Left lung (tissue), 4 donors: ENCODE measurements at regions not wholly inside any gene's neighbourhood (a gene's known extent, or its start where the extent isn't known, plus 50 kb on each side); places are given as distances from the start of the nearest gene placed in this dataset.
A peak's percentile ranks its signal among the peaks of the same experiment; 100 is the strongest.

Experiments
- ATAC-seq: fragments of 200-7000 bp; cut with Tn5 transposase; one replicate; pipeline ENCODE4 v1.9.1; 2020; ENCODE audit warnings: moderate library complexity
- DNase-seq, 4 donors: peaks; one replicate each; pipeline ENCODE4 v3.0.0-alpha.2; 2013 to 2020
- H3K27ac ChIP-seq, 2 donors: fragments of 200-600 bp; sonication (generic) in 1 of 2; one replicate each; pipeline versions ENCODE4 v1.5.0 to v1.8.0; 2020 to 2021
- H3K27me3 ChIP-seq, 2 donors: fragments of 200-600 bp; sonication (generic) in 1 of 2; one replicate each; pipeline versions ENCODE4 v1.5.0 to v1.8.0; 2020 to 2021
- H3K36me3 ChIP-seq, 2 donors: fragments of 200-600 bp; sonication (generic) in 1 of 2; one replicate each; pipeline versions ENCODE4 v1.5.0 to v1.8.0; 2020 to 2021
- H3K4me1 ChIP-seq, 2 donors: fragments of 200-600 bp; one replicate each; pipeline ENCODE4 v1.8.0; 2021
- H3K4me3 ChIP-seq, 2 donors: fragments of 200-600 bp; sonication (generic) in 1 of 2; one replicate each; pipeline versions ENCODE4 v1.5.0 to v1.8.0; 2020 to 2021; ENCODE audit warnings: mild to moderate bottlenecking in 1 of 2
- H3K9me3 ChIP-seq, 2 donors: fragments of 200-600 bp; sonication (generic) in 1 of 2; one replicate each; pipeline versions ENCODE4 v1.5.0 to v1.8.0; 2020 to 2021
- CTCF ChIP-seq, 2 donors: fragments of 200-600 bp; sonication (generic) in 1 of 2; IDR thresholded peaks; one replicate each; pipeline versions ENCODE4 v1.5.0 to v1.8.0; 2021; ENCODE audit warnings: antibody characterized with exemption in 2 of 2
- intact Hi-C, 2 donors: fragments of 100-400 bp; cut with DNase I; formaldehyde crosslinking; loops; one replicate each; pipeline versions ENCODE4 v1.11.2 to v1.14.2; 2022
- donor health status: DM: no; HTN: yes; CAD: no.
- donor health status: DM: no; HTN: no; CAD: no.

GRCh38 chr15:39134282-39134681 lies 446.6 kb upstream of the THBS1 start:
- no peaks in the 10 kb centered on the region for H3K27me3 ChIP-seq

GRCh38 chr15:39135989-39136388 lies 444.9 kb upstream of the THBS1 start:
- H3K4me3 ChIP-seq, result no peak overlapping the region
- DNase-seq, result no peak
- no peaks in the 10 kb centered on the region for H3K9me3 ChIP-seq
- no peak for TF ChIP-seq CTCF (IDR thresholded peaks at IDR 0.05)
- no peak for ATAC-seq
- H3K27me3 ChIP-seq, result no peaks in the 10 kb centered on the region
- H3K27ac ChIP-seq, result no peak overlapping the region
- no peaks in the 10 kb centered on the region for H3K36me3 ChIP-seq
- peaks cover 0 to 7% of the 10 kb centered on the region in 2 donors for H3K4me1 ChIP-seq
- intact Hi-C loops, result no loop called here

More at GRCh38 chr15:39134282-39134681, 446.6 kb upstream of the THBS1 start:
- no peak for TF ChIP-seq CTCF (IDR thresholded peaks at IDR 0.05)
- no peaks in the 10 kb centered on the region for H3K36me3 ChIP-seq
- H3K4me3 ChIP-seq, result no peak overlapping the region
- no peak overlapping the region for H3K27ac ChIP-seq
- DNase-seq, result no peak
- ATAC-seq, result no peak
- H3K9me3 ChIP-seq, result no peaks in the 10 kb centered on the region
- intact Hi-C loops, result no loop called here
- peaks cover 0 to 7% of the 10 kb centered on the region in 2 donors for H3K4me1 ChIP-seq

- H3K36me3 ChIP-seq, result no peaks in the 10 kb centered on the region
- no peaks in the 10 kb centered on the region for H3K27me3 ChIP-seq
- no peaks in the 10 kb centered on the region for H3K9me3 ChIP-seq
- no peak overlapping the region for H3K4me3 ChIP-seq
- no peak for TF ChIP-seq CTCF (IDR thresholded peaks at IDR 0.05)
- no peaks in the 10 kb centered on the region for H3K4me1 ChIP-seq
- ATAC-seq (no peak), DNase-seq (no peak)
- H3K27ac ChIP-seq, result no peak overlapping the region
- intact Hi-C loops, result no loop called here
Observed at GRCh38 chr15:39139431-39140059, 441.3 kb upstream of the THBS1 start.

GRCh38 chr15:39140060-39140604 lies 440.7 kb upstream of the THBS1 start:
- Histone ChIP-seq H3K4me3 (no peak overlapping the region), H3K36me3 (no peaks in the 10 kb centered on the region), H3K27ac (no peak overlapping the region), H3K4me1 (no peaks in the 10 kb centered on the region), H3K27me3 (no peaks in the 10 kb centered on the region), H3K9me3 (no peaks in the 10 kb centered on the region)
- ATAC-seq (peak; percentile 39), DNase-seq (no peak)
- intact Hi-C loops, result no loop called here
- TF ChIP-seq CTCF (IDR thresholded peaks at IDR 0.05), result no peak

- no peak for ATAC-seq
- Histone ChIP-seq H3K4me3 (no peak overlapping the region), H3K36me3 (no peaks in the 10 kb centered on the region), H3K27me3 (no peaks in the 10 kb centered on the region), H3K27ac (no peak overlapping the region), H3K4me1 (no peaks in the 10 kb centered on the region), H3K9me3 (no peaks in the 10 kb centered on the region)
- intact Hi-C loops, result no loop called here
- TF ChIP-seq CTCF (IDR thresholded peaks at IDR 0.05), result no peak
- DNase-seq, result no peak
Observed at GRCh38 chr15:39142500-39142899, 438.4 kb upstream of the THBS1 start.
